ENCODE measurements at regions not wholly inside any gene's neighbourhood (a gene's known extent, or its start where the extent isn't known, plus 50 kb on each side); places are given as distances from the start of the nearest gene placed in this dataset.

- Histone ChIP-seq H3K4me1 (ENCODE audit: insufficient read depth) (no peaks in the 10 kb centered on the region), H3K9me2 (replicated peaks; ENCODE audit: insufficient read depth) (no peaks in the 10 kb centered on the region), H3K4me3 (no peak overlapping the region), H3K9me3 (ENCODE audit: low read depth) (no peaks in the 10 kb centered on the region), H3K79me2 (no peaks in the 10 kb centered on the region), H3K27ac (no peak overlapping the region), H3K36me3 (replicated peaks; ENCODE audit: insufficient read depth, low read depth) (no peaks in the 10 kb centered on the region), H4K20me1 (ENCODE audit: insufficient read depth, poor library complexity, severe bottlenecking) (no peaks in the 10 kb centered on the region), H3K4me2 (no peak overlapping the region), H2AFZ (no peak overlapping the region), H3K27me3 (no peaks in the 10 kb centered on the region)
- no peak for TF ChIP-seq EZH2phosphoT487 (IDR thresholded peaks at IDR 0.05; ENCODE audit: low read depth, severe bottlenecking, unreplicated experiment)
- no peak for TF ChIP-seq EZH2 (IDR thresholded peaks at IDR 0.05; ENCODE audit: borderline replicate concordance)
- no peak for TF ChIP-seq CTCF (IDR thresholded peaks at IDR 0.05; ENCODE audit: poor library complexity)
- WGBS (ENCODE audit: low lambda C conversion rate, missing lambda C conversion rate): 97% methylated on average over 12 of the region's 12 CpGs
- no peak for DNase-seq (ENCODE audit: low spot score)
These were observed 320.9 kb downstream of the SHANK2 start for GRCh38 chr11:70931430-70931829.

- WGBS (ENCODE audit: low lambda C conversion rate, missing lambda C conversion rate): 92% methylated on average over 9 of the region's 10 CpGs
- Histone ChIP-seq H3K36me3 (replicated peaks; ENCODE audit: insufficient read depth, low read depth) (no peaks in the 10 kb centered on the region), H3K4me3 (no peak overlapping the region), H3K9me3 (ENCODE audit: low read depth) (no peaks in the 10 kb centered on the region), H3K4me2 (no peak overlapping the region), H4K20me1 (ENCODE audit: insufficient read depth, poor library complexity, severe bottlenecking) (no peaks in the 10 kb centered on the region), H3K9me2 (replicated peaks; ENCODE audit: insufficient read depth) (no peaks in the 10 kb centered on the region), H3K27me3 (no peaks in the 10 kb centered on the region), H3K4me1 (ENCODE audit: insufficient read depth) (no peaks in the 10 kb centered on the region), H3K27ac (no peak overlapping the region), H2AFZ (no peak overlapping the region), H3K79me2 (no peaks in the 10 kb centered on the region)
- no peak for DNase-seq (ENCODE audit: low spot score)
- TF ChIP-seq EZH2phosphoT487 (IDR thresholded peaks at IDR 0.05; ENCODE audit: low read depth, severe bottlenecking, unreplicated experiment): no peak
- TF ChIP-seq EZH2 (IDR thresholded peaks at IDR 0.05; ENCODE audit: borderline replicate concordance): no peak
- TF ChIP-seq CTCF (IDR thresholded peaks at IDR 0.05; ENCODE audit: poor library complexity): no peak
These were observed 318.3 kb downstream of the SHANK2 start for GRCh38 chr11:70933981-70934583.

- Histone ChIP-seq H3K9me3 (ENCODE audit: low read depth) (no peaks in the 10 kb centered on the region), H3K27ac (no peak overlapping the region), H3K4me3 (no peak overlapping the region), H3K27me3 (no peaks in the 10 kb centered on the region), H3K79me2 (no peaks in the 10 kb centered on the region), H3K4me1 (ENCODE audit: insufficient read depth) (no peaks in the 10 kb centered on the region), H3K36me3 (replicated peaks; ENCODE audit: insufficient read depth, low read depth) (no peaks in the 10 kb centered on the region), H3K9me2 (replicated peaks; ENCODE audit: insufficient read depth) (no peaks in the 10 kb centered on the region), H2AFZ (no peak overlapping the region), H4K20me1 (ENCODE audit: insufficient read depth, poor library complexity, severe bottlenecking) (no peaks in the 10 kb centered on the region), H3K4me2 (no peak overlapping the region)
- no peak for DNase-seq (ENCODE audit: low spot score)
- WGBS (ENCODE audit: low lambda C conversion rate, missing lambda C conversion rate): 85% methylated on average over 13 of the region's 13 CpGs
- no peak for TF ChIP-seq EZH2 (IDR thresholded peaks at IDR 0.05; ENCODE audit: borderline replicate concordance)
- no peak for TF ChIP-seq CTCF (IDR thresholded peaks at IDR 0.05; ENCODE audit: poor library complexity)
- TF ChIP-seq EZH2phosphoT487 (IDR thresholded peaks at IDR 0.05; ENCODE audit: low read depth, severe bottlenecking, unreplicated experiment): no peak
These were observed 317.2 kb downstream of the SHANK2 start for GRCh38 chr11:70935006-70935768.
